GM12878 (cell line): ENCODE measurements at regions not wholly inside any gene's neighbourhood (a gene's known extent, or its start where the extent isn't known, plus 50 kb on each side); places are given as distances from the start of the nearest gene placed in this dataset.

Source experiments
- ATAC-seq: fragments of 200-7000 bp; cut with Tn5 transposase; 3 replicates; pipeline ENCODE4 v1.9.1; 2020; ENCODE audit warnings: mild to moderate bottlenecking, moderate library complexity
- BruUV-seq: library from RNA; stranded (reverse); fragments of 400-500 nt; replicated peaks from 2 replicates; lab custom pipeline; 2021; lab: Mats Ljungman, UMichigan
- CTCF ChIA-PET: fragments of 300-600 bp; sonication (Branson Sonifier 250); formaldehyde crosslinking; extraction: SDS; loops from one replicate; lab custom pipeline; 2021; ENCODE audit warnings: inconsistent platforms; lab: Yijun Ruan, JAX
- POLR2A ChIA-PET: fragments of 350-600 bp; formaldehyde crosslinking; extraction: SDS; loops from one replicate; lab custom pipeline; 2021; ENCODE audit warnings: inconsistent platforms; lab: Charles Lee
- RAD21 ChIA-PET: fragments of 300-600 bp; sonication (Branson Sonifier 250); formaldehyde crosslinking; loops from one replicate; lab custom pipeline; 2023; ENCODE audit warnings: antibody characterized with exemption; ENCODE audit not compliant: unreplicated experiment; lab: Charles Lee
- SMC1A ChIA-PET: fragments of 300-600 bp; sonication (Branson Sonifier 250); formaldehyde crosslinking; loops from one replicate; lab custom pipeline; 2023; ENCODE audit not compliant: unreplicated experiment, uncharacterized antibody; lab: Charles Lee
- DNase-seq: peaks from one replicate; pipeline ENCODE4 v3.0.0-alpha.2; 2011; ENCODE audit warnings: low read depth, low spot score
- FAIRE-seq: peaks from 3 replicates; lab custom pipeline; 2011; peaks lifted over from hg19 to GRCh38; lab: Jason Lieb, UNC
- H2AFZ ChIP-seq: 2 replicates; pipeline ENCODE4 v1.6.0; 2011; ENCODE audit warnings: low read depth, low read length, control low read depth; ENCODE audit not compliant: control insufficient read depth
- H3K27ac ChIP-seq: 2 replicates; pipeline ENCODE4 v1.5.1; 2011; ENCODE audit warnings: control low read depth; ENCODE audit not compliant: control insufficient read depth, insufficient read depth
- H3K27me3 ChIP-seq, 2 experiments: replicated peaks in 1 of 2; 2 replicates each; pipeline versions ENCODE4 v1.6.0 to v1.6.1; 2011; ENCODE audit warnings: low read length in 1 of 2; ENCODE audit not compliant: control insufficient read depth in 2 of 2, insufficient read depth in 2 of 2
- H3K36me3 ChIP-seq, 2 experiments: 2 replicates each; pipeline ENCODE4 v1.5.1; 2011; ENCODE audit warnings: low read length in 1 of 2; ENCODE audit not compliant: control insufficient read depth in 2 of 2, insufficient read depth in 2 of 2
- H3K4me1 ChIP-seq: 2 replicates; pipeline ENCODE4 v1.6.1; 2011; ENCODE audit warnings: mild to moderate bottlenecking, low read length, moderate library complexity, mixed read lengths; ENCODE audit not compliant: control insufficient read depth, insufficient read depth
- H3K4me2 ChIP-seq: 2 replicates; pipeline ENCODE4 v1.6.0; 2011; ENCODE audit warnings: control low read depth; ENCODE audit not compliant: control insufficient read depth, insufficient read depth
- H3K4me3 ChIP-seq: fragments of 200-600 bp; sonication (generic); 2 replicates; pipeline ENCODE4 v1.5.1; 2016
- H3K79me2 ChIP-seq: 2 replicates; pipeline ENCODE4 v1.6.0; 2011; ENCODE audit warnings: low read length; ENCODE audit not compliant: control insufficient read depth, insufficient read depth
- H3K9ac ChIP-seq: 2 replicates; pipeline ENCODE4 v1.8.0; 2011; ENCODE audit warnings: low read length, control low read depth, mixed read lengths; ENCODE audit not compliant: control insufficient read depth, insufficient read depth
- H3K9me3 ChIP-seq: replicated peaks from 3 replicates; pipeline ENCODE4 v1.5.1; 2011; ENCODE audit warnings: mild to moderate bottlenecking, low read length; ENCODE audit not compliant: control insufficient read depth, insufficient read depth
- H4K20me1 ChIP-seq: 2 replicates; pipeline ENCODE4 v1.6.0; 2011; ENCODE audit not compliant: control insufficient read depth, insufficient read depth
- ATF2 ChIP-seq: IDR thresholded peaks from 2 replicates; pipeline ENCODE4 v1.6.1; 2012; ENCODE audit warnings: low read length, inconsistent platforms
- BRCA1 ChIP-seq: IDR thresholded peaks from 2 replicates; pipeline ENCODE4 v1.6.1; 2011; ENCODE audit warnings: low read depth, low read length, improper control_type of control experiment
- ESRRA ChIP-seq: IDR thresholded peaks from 2 replicates; pipeline ENCODE4 v1.6.1; 2012; ENCODE audit warnings: mild to moderate bottlenecking, low read length, improper control_type of control experiment
- HCFC1 ChIP-seq: fragments of 150-350 bp; IDR thresholded peaks from 2 replicates; pipeline ENCODE4 v1.6.1; 2014; ENCODE audit warnings: low read length
- HDAC6 ChIP-seq: fragments of 200-600 bp; sonication (generic); IDR thresholded peaks from one replicate; pipeline ENCODE4 v1.8.0; 2017; ENCODE audit warnings: antibody characterized with exemption; ENCODE audit not compliant: unreplicated experiment
- HSF1 ChIP-seq: fragments of 150-350 bp; IDR thresholded peaks from 2 replicates; pipeline ENCODE4 v1.6.1; 2014; ENCODE audit warnings: mild to moderate bottlenecking, low read depth, low read length
- IKZF2 ChIP-seq, 2 experiments: fragments of 450-650 bp; IDR thresholded peaks; 2 replicates each; pipeline ENCODE4 v1.6.1; 2017; ENCODE audit warnings: mild to moderate bottlenecking in 2 of 2, moderate library complexity in 2 of 2
- JUND ChIP-seq: IDR thresholded peaks from 2 replicates; pipeline ENCODE4 v1.6.1; 2012; ENCODE audit warnings: low read depth, mild to moderate bottlenecking, low read length, improper control_type of control experiment, moderate library complexity
- KAT2A ChIP-seq: conservative IDR thresholded peaks from 2 replicates; pipeline ENCODE4 v1.6.1; 2011; ENCODE audit warnings: low read depth, low read length; ENCODE audit not compliant: control insufficient read depth
- KDM1A ChIP-seq: fragments of 200-600 bp; sonication (generic); IDR thresholded peaks from 2 replicates; pipeline ENCODE4 v1.6.1; 2016; ENCODE audit warnings: borderline replicate concordance
- MEF2A ChIP-seq: IDR thresholded peaks from 2 replicates; pipeline ENCODE4 v1.6.1; 2011; ENCODE audit warnings: low read depth, mild to moderate bottlenecking, low read length, moderate library complexity; ENCODE audit not compliant: insufficient read depth
- MYB ChIP-seq: fragments of 150-350 bp; IDR thresholded peaks from 2 replicates; pipeline ENCODE4 v1.6.1; 2014; ENCODE audit warnings: mild to moderate bottlenecking, low read depth, low read length, borderline replicate concordance
- NR2C2 ChIP-seq: IDR thresholded peaks from 2 replicates; pipeline ENCODE4 v1.6.1; 2011; ENCODE audit warnings: borderline replicate concordance, low read depth; ENCODE audit not compliant: control insufficient read depth, insufficient read length
- POU2F2 ChIP-seq: IDR thresholded peaks from 3 replicates; pipeline ENCODE4 v1.6.1; 2011; ENCODE audit warnings: low read depth, mild to moderate bottlenecking, low read length, borderline replicate concordance
- RCOR1 ChIP-seq: conservative IDR thresholded peaks from 2 replicates; pipeline ENCODE4 v1.6.1; 2012; ENCODE audit warnings: low read depth, low read length, improper control_type of control experiment
- SMAD1 ChIP-seq: fragments of 450-650 bp; IDR thresholded peaks from 2 replicates; pipeline ENCODE4 v1.6.1; 2018; ENCODE audit warnings: mild to moderate bottlenecking, low read depth; ENCODE audit not compliant: partially characterized antibody
- SREBF1 ChIP-seq: IDR thresholded peaks from 2 replicates; pipeline ENCODE4 v1.6.1; 2012; ENCODE audit warnings: mild to moderate bottlenecking, low read length
- SREBF2 ChIP-seq: IDR thresholded peaks from 2 replicates; pipeline ENCODE4 v1.6.1; 2012; ENCODE audit warnings: mild to moderate bottlenecking, low read length
- SRF ChIP-seq, 2 experiments: IDR thresholded peaks; 2 replicates each; pipeline ENCODE4 v1.6.1; 2011; ENCODE audit warnings: low read depth in 2 of 2, low read length in 2 of 2, mild to moderate bottlenecking in 1 of 2, moderate library complexity in 1 of 2
- STAT1 ChIP-seq: fragments of 450-650 bp; conservative IDR thresholded peaks from 2 replicates; pipeline ENCODE4 v1.6.1; 2014; ENCODE audit warnings: antibody characterized with exemption, mild to moderate bottlenecking
- STAT3 ChIP-seq: IDR thresholded peaks from 2 replicates; pipeline ENCODE4 v1.6.1; 2011; ENCODE audit warnings: low read depth, low read length, improper control_type of control experiment
- ZNF207 ChIP-seq: fragments of 450-650 bp; IDR thresholded peaks from 2 replicates; pipeline ENCODE4 v1.6.1; 2014; ENCODE audit warnings: antibody characterized with exemption, mild to moderate bottlenecking, borderline replicate concordance
- ZSCAN29 ChIP-seq: fragments of 450-650 bp; IDR thresholded peaks from 2 replicates; pipeline ENCODE4 v1.6.1; 2017; ENCODE audit warnings: mild to moderate bottlenecking, moderate library complexity
- WGBS: methylation state at CpG from one replicate; pipeline ENCODE4 v1.1.6; 2016; ENCODE audit warnings: low lambda C conversion rate; ENCODE audit not compliant: insufficient replicate concordance, insufficient coverage; ENCODE audit errors: missing lambda C conversion rate; 5-methylcytosine and 5-hydroxymethylcytosine counted together
- in situ Hi-C: fragments of 300-500 bp; cut with MboI; formaldehyde crosslinking; loops from 9 replicates; pipeline ENCODE4 v1.14.3; 2018; ENCODE audit warnings: mixed read lengths
- intact Hi-C: fragments of 100-400 bp; cut with micrococcal nuclease; formaldehyde crosslinking; loops from one replicate; pipeline ENCODE4 v1.14.2; 2022; ENCODE audit not compliant: unreplicated experiment

- TF ChIP-seq HSF1 = no peak
- TF ChIP-seq MEF2A = no peak
- no peak for TF ChIP-seq MYB
- TF ChIP-seq SRF (IDR thresholded peaks at IDR 0.05; ENCODE audit: low read depth in 2 of 2, low read length in 2 of 2) = no peak
- TF ChIP-seq STAT1 = no peak
- no peak for TF ChIP-seq RCOR1
- TF ChIP-seq IKZF2 (IDR thresholded peaks at IDR 0.05) = no peak
- no peak for TF ChIP-seq KDM1A
- TF ChIP-seq ZNF207 = no peak
These were observed 502.9 kb upstream of the NOX3 start (continued) for GRCh38 chr6:155958550-155958949.

- in situ Hi-C loops = no loop called here
- Histone ChIP-seq H4K20me1 (no peaks in the 10 kb centered on the region), H3K27me3 (no peaks in the 10 kb centered on the region), H3K36me3 (no peaks in the 10 kb centered on the region), H3K4me3 (no peak overlapping the region), H2AFZ (no peak overlapping the region)
- POLR2A ChIA-PET = no interaction called here
- RAD21 ChIA-PET = interaction anchor here (1.0 kb wide), 1 partner anchor 73 kb away, joined by 3 read pairs; no protein-coding TSS in a partner anchor
- no peak for FAIRE-seq
- CTCF ChIA-PET = no interaction called here
- TF ChIP-seq HSF1 (no peak), NR2C2 (no peak), KAT2A (no peak), POU2F2 (no peak), SREBF2 (no peak), SMAD1 (no peak), BRCA1 (no peak), ATF2 (no peak), ZSCAN29 (no peak), JUND (no peak), HCFC1 (no peak), STAT3 (no peak), HDAC6 (no peak), SREBF1 (no peak), ESRRA (no peak)
- TF ChIP-seq, all 136 proteins: peak for 0
- intact Hi-C loops = no loop called here
- DNase-seq (no peak), ATAC-seq (no peak)
- no peaks in the 10 kb centered on the region for H3K9me3 ChIP-seq
- 55% methylated on average over 6 of the region's 6 CpGs for WGBS
- no peak overlapping the region for H3K27ac ChIP-seq
- H3K4me1 ChIP-seq = no peaks in the 10 kb centered on the region
- SMC1A ChIA-PET = no interaction called here
- no peak overlapping the region for H3K9ac ChIP-seq
- BruUV-seq = no TSS peak
- H3K4me2 ChIP-seq = no peak overlapping the region
- H3K79me2 ChIP-seq = no peaks in the 10 kb centered on the region
These were observed 499.4 kb upstream of the NOX3 start for GRCh38 chr6:155955038-155955437.
